GDM1 (cell line): ENCODE measurements at regions not wholly inside any gene's neighbourhood (a gene's known extent, or its start where the extent isn't known, plus 50 kb on each side); places are given as distances from the start of the nearest gene placed in this dataset.
"Not testable (repeated sequence)": the region's sequence is repeated elsewhere in the genome, so short reads cannot be mapped to it uniquely, and the experiment has no call there.

Experiments used
- DNase-seq: peaks from one replicate; lab custom pipeline; 2025; lab: John Stamatoyannopoulos, UW

- no peak for DNase-seq
These were observed 112.5 kb downstream of the RRAGC start for GRCh38 chr1:38746941-38747600.

GRCh38 chr1:38746402-38746935, 113.1 kb downstream of the RRAGC start:
- DNase-seq = no peak

GRCh38 chr1:38745476-38746401, 113.8 kb downstream of the RRAGC start:
- DNase-seq = no peak

DNA sequence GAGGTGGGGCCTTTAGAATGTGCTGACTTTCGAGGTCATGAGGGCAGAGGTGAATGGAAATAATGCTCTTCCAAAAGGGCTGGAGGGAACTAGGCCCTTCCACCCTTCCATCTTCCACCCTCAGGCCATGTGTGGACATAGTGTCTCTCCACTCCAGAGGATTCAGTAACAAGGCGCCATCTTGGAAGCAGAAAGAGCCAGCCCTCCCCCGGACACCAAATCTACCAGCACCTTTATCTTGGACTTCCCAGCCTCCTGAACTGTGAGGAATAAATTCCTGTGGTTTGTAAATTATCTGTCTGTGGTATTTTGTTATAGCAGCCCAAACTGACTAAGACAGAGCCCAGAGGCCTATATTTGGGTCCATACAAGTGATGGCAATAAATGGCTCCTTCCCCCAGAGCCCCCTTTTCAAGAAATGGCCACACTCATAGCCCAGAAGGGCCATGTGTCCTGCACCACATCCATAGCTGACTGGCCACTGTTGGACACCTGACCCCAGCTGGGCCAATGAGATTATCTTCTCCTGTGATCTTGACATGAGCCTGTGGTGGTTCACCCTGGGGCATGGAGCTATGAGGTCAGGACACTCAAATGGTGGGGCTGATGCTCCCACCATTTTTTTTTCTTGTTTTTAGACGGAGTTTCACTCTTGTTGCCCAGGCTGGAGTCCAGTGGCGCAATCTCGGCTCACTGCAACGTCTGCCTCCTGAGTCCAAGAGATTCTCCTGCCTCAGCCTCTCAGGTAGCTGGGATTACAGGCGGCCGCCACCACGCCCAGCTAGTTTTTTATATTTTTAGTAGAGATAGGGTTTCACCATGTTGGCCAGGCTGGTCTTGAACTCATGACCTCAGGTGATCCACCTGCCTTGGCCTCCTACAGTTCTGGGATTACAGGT, 114.9 kb downstream of the RRAGC start:
- DNase-seq = no peak

DNA sequence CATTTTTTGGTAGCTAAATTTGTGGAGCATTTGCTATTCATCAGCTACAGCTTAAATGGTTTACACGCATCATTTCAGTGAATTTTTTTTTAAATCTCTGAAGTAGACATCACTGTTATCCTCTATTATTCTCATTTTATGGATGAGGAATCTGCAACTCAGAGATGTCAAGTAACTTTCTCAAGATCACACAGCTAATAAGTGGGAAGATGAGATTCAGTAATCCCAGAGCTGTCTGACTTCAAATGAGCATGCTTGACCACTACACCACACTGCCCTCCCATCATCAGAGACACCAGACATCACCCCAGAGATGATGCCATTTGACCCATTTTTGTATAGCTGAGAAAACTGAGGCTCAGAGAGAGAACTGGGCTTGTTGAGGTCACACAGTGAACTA, 116.4 kb downstream of the RRAGC start:
- DNase-seq = no peak

GRCh38 chr1:38741341-38741740, 118.2 kb downstream of the RRAGC start:
- no peak for DNase-seq

DNA sequence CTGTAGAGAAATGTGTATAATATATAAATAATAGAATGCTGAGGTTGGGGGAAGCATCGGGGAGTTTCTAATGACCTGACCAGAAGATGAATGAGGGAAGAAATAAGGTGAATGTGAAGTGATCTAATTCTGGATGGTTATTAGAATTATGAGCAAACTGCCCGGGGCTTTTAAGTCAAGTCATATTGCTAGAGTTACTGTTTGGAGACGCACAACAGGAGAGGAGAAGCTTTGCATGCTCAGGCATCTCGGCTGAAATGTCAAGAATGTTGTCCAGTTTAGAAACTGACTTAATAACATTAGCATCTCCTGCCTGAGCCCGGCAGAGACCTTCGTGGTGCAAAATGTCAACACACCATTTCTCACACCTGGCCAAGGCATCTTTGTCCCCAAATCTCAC, 119.1 kb downstream of the RRAGC start:
- no peak for DNase-seq

GRCh38 chr1:38738207-38738606, 121.4 kb downstream of the RRAGC start:
- no peak for DNase-seq

DNA sequence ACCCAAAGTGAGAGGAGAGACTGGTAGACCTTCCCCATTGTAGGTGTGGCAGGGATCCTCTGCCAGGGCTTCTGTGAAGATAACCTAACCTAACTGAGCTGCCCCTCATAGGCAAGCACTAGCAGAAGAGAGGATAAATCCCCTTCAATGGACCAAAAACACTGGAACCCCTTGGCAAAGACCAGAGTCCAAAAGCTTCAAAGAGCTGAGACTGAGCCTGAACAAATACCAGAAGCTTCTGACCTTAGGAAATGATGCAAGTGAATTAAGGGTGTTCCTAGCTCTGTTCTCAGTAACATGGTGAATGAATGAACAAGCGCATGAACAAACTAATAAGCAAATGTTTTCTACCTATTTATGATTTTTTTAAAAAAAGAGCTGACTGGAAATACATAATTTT, 123.2 kb downstream of the RRAGC start:
- no peak for DNase-seq

DNA sequence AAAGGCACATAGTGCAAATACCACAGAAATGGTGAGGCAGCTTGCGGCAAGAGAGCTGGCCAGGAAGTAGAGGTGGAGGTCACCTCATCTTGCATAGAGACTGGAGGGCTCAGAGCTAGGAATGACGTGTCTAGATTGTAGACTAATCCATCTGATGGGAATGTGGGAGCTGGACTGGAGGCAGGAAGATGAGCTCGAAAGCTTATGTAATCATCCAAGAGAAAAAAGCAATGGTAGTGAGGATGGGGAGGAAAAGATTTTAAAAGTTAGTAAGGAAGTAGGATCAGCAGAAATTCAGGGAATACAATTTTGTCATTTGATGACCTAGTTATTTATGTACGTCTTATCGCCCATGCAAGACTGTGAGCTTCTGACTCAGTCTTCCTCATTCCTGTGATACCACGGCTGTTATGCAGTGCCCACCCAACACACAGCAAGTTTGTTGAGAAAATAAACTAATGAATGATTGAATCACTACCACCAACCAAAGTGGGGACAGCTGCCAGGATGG, 123.9 kb downstream of the RRAGC start:
- no peak for DNase-seq

- DNase-seq = no peak
These were observed 125.8 kb downstream of the RRAGC start for GRCh38 chr1:38733761-38734160.

DNA sequence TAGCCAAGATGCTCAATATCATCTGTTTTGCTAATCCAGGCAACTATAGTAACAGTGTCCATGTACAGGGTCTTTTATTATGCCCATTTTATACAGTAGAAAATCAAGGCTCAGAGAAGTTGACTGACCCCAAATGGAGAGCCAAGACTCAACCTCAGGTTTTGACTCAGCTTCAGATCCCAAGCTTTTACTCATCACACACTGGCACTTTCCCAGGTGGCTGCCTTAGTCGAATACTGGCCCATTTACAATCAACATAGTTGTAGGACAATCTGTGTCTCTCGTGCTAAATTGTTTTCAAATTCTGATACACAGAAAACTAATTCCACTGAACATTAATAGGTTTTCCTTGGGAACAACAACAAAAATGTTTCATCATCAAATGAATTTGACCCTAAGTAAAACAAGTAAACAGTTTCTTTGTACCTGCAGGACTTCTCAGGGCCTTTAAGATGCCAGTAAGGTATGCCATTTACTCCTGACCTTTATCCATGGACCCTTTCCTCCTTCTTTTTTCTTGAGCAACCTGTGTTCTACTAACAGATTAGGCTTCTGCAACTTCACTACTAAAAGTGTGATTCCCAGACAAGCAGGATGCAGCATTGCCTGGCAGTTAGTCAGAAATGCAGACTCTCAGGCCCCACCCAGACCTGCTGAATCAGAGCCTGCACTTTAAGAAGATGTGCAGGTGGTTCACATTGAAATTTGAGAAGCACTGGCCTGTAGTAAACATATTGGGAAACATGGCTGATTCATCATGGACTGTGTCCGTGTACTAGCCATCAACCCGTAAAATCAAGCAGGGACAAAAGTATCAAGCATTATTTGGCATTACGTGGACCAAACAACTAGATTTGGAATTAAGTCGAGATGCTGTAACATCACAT, 128.8 kb downstream of the RRAGC start:
- no peak for DNase-seq

DNA sequence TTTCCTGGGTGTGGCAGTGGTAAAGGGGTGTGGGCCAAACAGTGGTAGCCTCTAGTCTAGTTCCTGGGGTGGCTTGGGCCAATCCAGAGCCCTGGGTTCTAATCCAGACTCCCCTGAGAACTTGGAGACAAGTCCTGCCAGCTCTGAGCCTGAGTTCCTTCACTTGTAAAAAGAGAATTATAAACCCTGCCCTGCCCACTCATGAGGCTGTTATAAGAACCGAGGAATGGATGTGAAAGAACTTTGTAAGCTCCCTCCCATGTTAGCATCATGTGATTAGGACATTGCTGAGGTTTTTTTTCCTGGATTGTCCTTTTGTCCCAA, 131.0 kb downstream of the RRAGC start:
- DNase-seq = no peak

DNA sequence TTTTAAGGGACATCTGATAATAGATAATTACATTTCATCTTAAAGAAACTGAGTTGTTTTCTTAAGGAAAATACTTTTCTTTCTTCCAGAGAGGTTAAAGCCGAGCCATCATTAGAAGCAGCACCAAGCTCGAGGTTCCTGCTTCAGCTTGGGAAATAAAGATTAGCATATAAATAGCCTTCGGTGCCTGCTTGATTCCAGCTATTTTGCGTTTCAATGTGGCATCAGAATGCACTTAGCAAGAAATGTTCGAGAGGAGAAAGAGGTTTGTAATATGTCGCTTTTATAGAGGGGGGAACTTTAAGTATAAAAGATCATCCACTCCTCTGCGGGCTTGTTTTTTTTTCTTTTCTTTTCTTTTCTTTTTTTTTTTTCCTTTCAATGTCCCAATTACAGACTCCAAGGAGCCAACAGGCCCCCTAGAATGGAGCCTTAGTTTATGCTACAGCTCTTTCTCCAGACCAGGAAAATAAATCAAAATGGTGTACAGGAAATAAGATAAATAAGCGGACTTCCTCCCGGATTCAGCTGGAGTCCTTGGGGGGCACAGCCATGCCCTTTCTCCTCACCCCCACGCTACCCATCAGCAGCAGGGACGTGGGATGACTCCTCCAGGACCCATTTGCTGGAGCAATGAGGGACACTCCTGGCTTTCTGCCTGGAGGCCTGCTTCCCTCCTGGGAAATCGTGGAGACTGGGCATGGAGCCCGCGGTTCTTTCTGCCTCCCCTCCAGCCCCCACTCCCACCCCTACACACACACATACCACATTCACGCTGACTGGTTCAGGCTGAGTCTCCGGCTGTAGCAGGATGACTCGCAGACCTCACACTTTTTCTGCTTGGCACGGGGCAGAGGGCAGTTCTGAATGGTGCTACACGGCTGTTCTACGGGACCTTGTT, 131.6 kb downstream of the RRAGC start:
- no peak for DNase-seq

- not testable (repeated sequence) for DNase-seq
These were observed 134.1 kb downstream of the RRAGC start for GRCh38 chr1:38725321-38725961.

- no peak for DNase-seq
These were observed 135.1 kb downstream of the RRAGC start for GRCh38 chr1:38724160-38725131.

GRCh38 chr1:38721816-38722215, 137.8 kb downstream of the RRAGC start:
- DNase-seq = no peak

DNA sequence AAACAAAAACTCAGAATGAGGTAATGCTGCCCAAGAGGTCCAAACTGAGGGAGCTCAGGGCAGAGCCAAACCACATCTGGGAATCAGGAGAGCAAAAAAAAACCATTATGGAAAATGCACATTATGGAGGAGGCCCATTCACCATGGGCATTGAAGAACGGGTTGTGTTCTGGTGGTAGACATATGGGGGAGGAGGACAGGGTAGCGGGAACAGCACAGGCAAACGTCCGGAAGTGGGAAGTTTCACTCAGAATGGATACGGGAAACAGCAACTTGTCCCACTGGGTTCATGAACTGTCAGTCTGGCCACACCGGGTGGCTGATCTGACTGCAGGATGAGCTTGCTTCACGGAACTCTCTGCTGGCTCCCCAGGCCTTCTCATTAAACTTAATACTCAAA, 139.7 kb downstream of the RRAGC start:
- no peak for DNase-seq
